AG04450 (cell line): ENCODE measurements at regions not wholly inside any gene's neighbourhood (a gene's known extent, or its start where the extent isn't known, plus 50 kb on each side); places are given as distances from the start of the nearest gene placed in this dataset.

Source experiments
- CTCF ChIA-PET: fragments of 300-600, 350-600 bp; formaldehyde crosslinking; extraction: SDS; loops from one replicate; lab custom pipeline; 2022; ENCODE audit warnings: antibody characterized with exemption, inconsistent platforms; lab: Charles Lee
- POLR2A ChIA-PET: fragments of 350-600 bp; formaldehyde crosslinking; extraction: SDS; loops from one replicate; lab custom pipeline; 2021; ENCODE audit warnings: antibody characterized with exemption, inconsistent platforms; lab: Yijun Ruan, JAX
- DNase-seq: peaks from one replicate; pipeline ENCODE4 v3.0.0-alpha.2; 2011; ENCODE audit warnings: low read depth, low spot score
- H3K27ac ChIP-seq: one replicate; pipeline ENCODE4 v1.5.1; 2012; ENCODE audit warnings: low read depth, low read length, control low read depth
- H3K27me3 ChIP-seq: one replicate; pipeline ENCODE4 v1.6.0; 2012; ENCODE audit warnings: low read length; ENCODE audit not compliant: control insufficient read depth, insufficient read depth
- H3K4me3 ChIP-seq: 2 replicates; pipeline ENCODE4 v1.5.1; 2011; ENCODE audit warnings: mild to moderate bottlenecking, low read depth, low read length, control low read depth
- H3K9me3 ChIP-seq: 2 replicates; pipeline ENCODE4 v1.5.1; 2012; ENCODE audit warnings: low read length; ENCODE audit not compliant: control insufficient read depth, insufficient read depth
- CTCF ChIP-seq: IDR thresholded peaks from 2 replicates; pipeline ENCODE4 v1.5.1; 2011; ENCODE audit warnings: low read depth, low read length, control low read depth, inconsistent platforms

GRCh38 chr16:62967163-62967562 lies 930.9 kb upstream of the CDH8 start:
- Histone ChIP-seq H3K4me3 (no peak overlapping the region), H3K27ac (no peak overlapping the region), H3K9me3 (peaks cover 5% of the 10 kb centered on the region), H3K27me3 (no peaks in the 10 kb centered on the region)
- CTCF ChIA-PET = no interaction called here
- POLR2A ChIA-PET = no interaction called here
- no peak for DNase-seq
- TF ChIP-seq CTCF = no peak

GRCh38 chr16:62966626-62967025 lies 930.4 kb upstream of the CDH8 start:
- CTCF ChIA-PET = no interaction called here
- TF ChIP-seq CTCF = no peak
- POLR2A ChIA-PET = no interaction called here

GRCh38 chr16:62965831-62966230 lies 929.6 kb upstream of the CDH8 start:
- no peak for TF ChIP-seq CTCF
- POLR2A ChIA-PET = no interaction called here
- CTCF ChIA-PET = no interaction called here

More at GRCh38 chr16:62966626-62967025, 930.4 kb upstream of the CDH8 start:
- H3K4me3 ChIP-seq = no peak overlapping the region
- DNase-seq = no peak
- no peak overlapping the region for H3K27ac ChIP-seq
- H3K27me3 ChIP-seq = no peaks in the 10 kb centered on the region
- peaks cover 5% of the 10 kb centered on the region for H3K9me3 ChIP-seq

GRCh38 chr16:62963846-62964245 lies 927.6 kb upstream of the CDH8 start:
- ChIA-PET CTCF (no interaction called here), POLR2A (no interaction called here)
- DNase-seq = no peak
- H3K9me3 ChIP-seq = peaks cover 11% of the 10 kb centered on the region
- no peak overlapping the region for H3K27ac ChIP-seq
- no peak for TF ChIP-seq CTCF
- no peaks in the 10 kb centered on the region for H3K27me3 ChIP-seq
- no peak overlapping the region for H3K4me3 ChIP-seq

More at GRCh38 chr16:62965831-62966230, 929.6 kb upstream of the CDH8 start:
- DNase-seq = no peak
- no peaks in the 10 kb centered on the region for H3K27me3 ChIP-seq
- H3K27ac ChIP-seq = no peak overlapping the region
- peaks cover 5% of the 10 kb centered on the region for H3K9me3 ChIP-seq
- H3K4me3 ChIP-seq = no peak overlapping the region

GRCh38 chr16:62955033-62955349 lies 918.8 kb upstream of the CDH8 start:
- H3K4me3 ChIP-seq = no peak overlapping the region
- no peak overlapping the region for H3K27ac ChIP-seq
- H3K27me3 ChIP-seq = no peaks in the 10 kb centered on the region
- DNase-seq = no peak
- peaks cover 14% of the 10 kb centered on the region for H3K9me3 ChIP-seq
- POLR2A ChIA-PET = no interaction called here
- CTCF ChIA-PET = no interaction called here
- no peak for TF ChIP-seq CTCF
